HepG2 (cell line): ENCODE measurements at regions not wholly inside any gene's neighbourhood (a gene's known extent, or its start where the extent isn't known, plus 50 kb on each side); places are given as distances from the start of the nearest gene placed in this dataset.

ENCODE experiments used
- ATAC-seq: fragments of 200-7000 bp; cut with Tn5 transposase; 3 replicates; pipeline ENCODE4 v1.9.1; 2020; ENCODE audit warnings: mild to moderate bottlenecking, moderate library complexity
- BruUV-seq: library from RNA; stranded (reverse); fragments of 400-500 nt; replicated peaks from 2 replicates; lab custom pipeline; 2021; lab: Mats Ljungman, UMichigan
- CTCF ChIA-PET: fragments of 300-600 bp; formaldehyde crosslinking; extraction: SDS; loops from one replicate; lab custom pipeline; 2021; ENCODE audit warnings: low total read pairs, inconsistent platforms, low intra/inter-chr PET ratio; lab: Yijun Ruan, JAX
- POLR2A ChIA-PET: fragments of 350-600 bp; sonication (Branson Sonifier 250); formaldehyde crosslinking; loops from one replicate; lab custom pipeline; 2020; ENCODE audit warnings: antibody characterized with exemption, inconsistent platforms; lab: Yijun Ruan, JAX
- DNase-seq: peaks from one replicate; pipeline ENCODE4 v3.0.0-alpha.2; 2015; ENCODE audit warnings: low spot score
- FAIRE-seq: peaks from 3 replicates; lab custom pipeline; 2011; peaks lifted over from hg19 to GRCh38; lab: Jason Lieb, UNC
- H2AFZ ChIP-seq: one replicate; pipeline ENCODE4 v1.6.1; 2011; ENCODE audit warnings: low read length, inconsistent platforms
- H3K27ac ChIP-seq: fragments of 300-600 bp; 3 replicates; pipeline ENCODE4 v1.8.0; 2011; ENCODE audit warnings: mixed run types, mild to moderate bottlenecking, mixed read lengths, low read length, inconsistent platforms; ENCODE audit not compliant: insufficient read depth; ENCODE audit errors: extremely low read length
- H3K27me3 ChIP-seq, 2 experiments: fragments of 200-600 bp in 1 of 2; 2 replicates in 1 of 2; 3 replicates in 1 of 2; pipeline versions ENCODE4 v1.6.0 to v1.8.0; 2011; ENCODE audit warnings: low read length in 2 of 2, mild to moderate bottlenecking in 2 of 2, moderate library complexity in 2 of 2, inconsistent platforms in 1 of 2; ENCODE audit not compliant: insufficient read depth in 2 of 2, control insufficient read depth in 1 of 2
- H3K36me3 ChIP-seq, 2 experiments: fragments of 200-600 bp in 1 of 2; replicated peaks in 1 of 2; 2 replicates in 1 of 2; 3 replicates in 1 of 2; pipeline versions ENCODE4 v1.5.1 to v1.8.0; 2011; ENCODE audit warnings: low read length in 2 of 2, inconsistent platforms in 1 of 2; ENCODE audit not compliant: insufficient read depth in 2 of 2, control insufficient read depth in 1 of 2
- H3K4me1 ChIP-seq: 2 replicates; pipeline ENCODE4 v1.5.1; 2012; ENCODE audit warnings: low read length, inconsistent platforms; ENCODE audit not compliant: insufficient read depth
- H3K4me2 ChIP-seq: 2 replicates; pipeline ENCODE4 v1.6.0; 2011; ENCODE audit warnings: low read depth, low read length, inconsistent platforms
- H3K4me3 ChIP-seq, 3 experiments: fragments of 200-600 bp in 1 of 3; sonication (generic), shearing (Covaris generic) in 1 of 3; replicated peaks in 1 of 3; 2 replicates each; pipeline ENCODE4 v1.5.1; 2011 to 2016; ENCODE audit warnings: low read length in 3 of 3, inconsistent platforms in 2 of 3, low read depth in 2 of 3, mild to moderate bottlenecking in 2 of 3, control low read depth in 1 of 3, mixed read lengths in 1 of 3; ENCODE audit not compliant: insufficient read depth in 1 of 3
- H3K79me2 ChIP-seq: one replicate; pipeline ENCODE4 v1.6.1; 2011; ENCODE audit warnings: low read length, inconsistent platforms; ENCODE audit not compliant: insufficient read depth
- H3K9ac ChIP-seq: 2 replicates; pipeline ENCODE4 v1.6.0; 2011; ENCODE audit warnings: mild to moderate bottlenecking, low read depth, low read length, inconsistent platforms; ENCODE audit not compliant: insufficient read depth
- H3K9me3 ChIP-seq: 2 replicates; pipeline ENCODE4 v1.5.1; 2012; ENCODE audit warnings: mild to moderate bottlenecking, low read length
- H4K20me1 ChIP-seq: 2 replicates; pipeline ENCODE4 v1.6.0; 2011; ENCODE audit warnings: inconsistent platforms, mild to moderate bottlenecking, low read length, moderate library complexity; ENCODE audit not compliant: insufficient read depth
- CC2D1A ChIP-seq: sonication (generic); formaldehyde crosslinking; IDR thresholded peaks from 2 replicates; pipeline ENCODE4 v1.8.1; 2023; ENCODE audit warnings: mild to moderate bottlenecking, missing genetic modification reagents
- KLF11 ChIP-seq: IDR thresholded peaks from 2 replicates; pipeline ENCODE4 v1.6.1; 2016; ENCODE audit warnings: missing compliant biosample characterization
- YY1 ChIP-seq: IDR thresholded peaks from 2 replicates; pipeline ENCODE4 v1.6.1; 2011; ENCODE audit warnings: low read length, low read depth, moderate library complexity, mild to moderate bottlenecking; ENCODE audit not compliant: insufficient read depth, insufficient replicate concordance
- ZBTB1 ChIP-seq: sonication (generic); formaldehyde crosslinking; IDR thresholded peaks from 2 replicates; pipeline ENCODE4 v1.4.0; 2020; ENCODE audit warnings: missing genetic modification reagents, borderline replicate concordance
- WGBS: methylation state at CpG from one replicate; pipeline ENCODE4 v1.1.6; 2017; ENCODE audit warnings: low lambda C conversion rate; 5-methylcytosine and 5-hydroxymethylcytosine counted together
- in situ Hi-C: cut with HindIII; loops from 2 replicates; pipeline ENCODE4 v1.10.0; 2017; ENCODE audit warnings: low pct_unique_long_range_greater_than_20kb; ENCODE audit not compliant: extremely low pct_ligation_motif_present
- intact Hi-C: fragments of 100-400 bp; cut with micrococcal nuclease; formaldehyde crosslinking; loops from one replicate; pipeline ENCODE4 v1.10.0; 2022; ENCODE audit not compliant: unreplicated experiment
- TF ChIP-seq, protein P1 (sequence below), 2 experiments: sonication (generic) in 1 of 2; formaldehyde crosslinking in 1 of 2; IDR thresholded peaks; 2 replicates each; pipeline versions ENCODE4 v1.4.0 to v1.6.1; 2016 to 2020; ENCODE audit warnings: borderline replicate concordance in 1 of 2, low read depth in 1 of 2, mild to moderate bottlenecking in 1 of 2, missing genetic modification reagents in 1 of 2
- TF ChIP-seq, protein P2 (sequence below): sonication (generic); formaldehyde crosslinking; IDR thresholded peaks from 2 replicates; pipeline ENCODE4 v1.5.1; 2020; ENCODE audit warnings: missing genetic modification reagents, mild to moderate bottlenecking, borderline replicate concordance
- TF ChIP-seq, protein P3 (sequence below): sonication (generic); formaldehyde crosslinking; IDR thresholded peaks from 2 replicates; pipeline ENCODE4 v1.4.0; 2020; ENCODE audit warnings: missing genetic modification reagents

DNA sequence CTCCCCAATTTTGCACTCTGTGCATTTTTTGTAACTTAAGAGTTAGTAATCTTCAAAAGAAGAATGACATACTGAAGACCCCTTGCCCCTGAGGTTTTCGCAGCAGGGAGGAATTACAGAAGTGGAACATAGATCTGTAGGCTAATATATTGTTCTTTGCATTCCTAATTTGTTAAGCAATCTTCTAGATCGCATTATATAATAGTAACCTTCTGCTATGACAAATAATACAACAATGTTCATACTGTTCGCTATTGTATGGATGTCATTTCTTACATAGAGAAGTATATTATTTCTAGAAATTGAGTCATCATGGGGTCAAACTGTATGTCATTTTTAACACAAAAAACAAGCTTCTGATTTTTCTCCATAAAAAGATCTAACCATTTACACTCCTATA, 95.8 kb upstream of the TGFBR2 start:
- no TSS peak for BruUV-seq
- in situ Hi-C loops = no loop called here
- H4K20me1 ChIP-seq = no peaks in the 10 kb centered on the region
- ATAC-seq (no peak), DNase-seq (no peak), FAIRE-seq (no peak)
- 95% methylated on average over 3 of the region's 3 CpGs for WGBS
- H2AFZ ChIP-seq = no peak overlapping the region
- ChIA-PET POLR2A (no interaction called here), CTCF (no interaction called here)
- H3K79me2 ChIP-seq = no peaks in the 10 kb centered on the region
- H3K27me3 ChIP-seq = no peaks in the 10 kb centered on the region
- no peak for TF ChIP-seq YY1
- TF ChIP-seq CC2D1A = no peak
- no peak for TF ChIP-seq KLF11 (CRISPR knock-in tag)
- TF ChIP-seq, protein P1, sequence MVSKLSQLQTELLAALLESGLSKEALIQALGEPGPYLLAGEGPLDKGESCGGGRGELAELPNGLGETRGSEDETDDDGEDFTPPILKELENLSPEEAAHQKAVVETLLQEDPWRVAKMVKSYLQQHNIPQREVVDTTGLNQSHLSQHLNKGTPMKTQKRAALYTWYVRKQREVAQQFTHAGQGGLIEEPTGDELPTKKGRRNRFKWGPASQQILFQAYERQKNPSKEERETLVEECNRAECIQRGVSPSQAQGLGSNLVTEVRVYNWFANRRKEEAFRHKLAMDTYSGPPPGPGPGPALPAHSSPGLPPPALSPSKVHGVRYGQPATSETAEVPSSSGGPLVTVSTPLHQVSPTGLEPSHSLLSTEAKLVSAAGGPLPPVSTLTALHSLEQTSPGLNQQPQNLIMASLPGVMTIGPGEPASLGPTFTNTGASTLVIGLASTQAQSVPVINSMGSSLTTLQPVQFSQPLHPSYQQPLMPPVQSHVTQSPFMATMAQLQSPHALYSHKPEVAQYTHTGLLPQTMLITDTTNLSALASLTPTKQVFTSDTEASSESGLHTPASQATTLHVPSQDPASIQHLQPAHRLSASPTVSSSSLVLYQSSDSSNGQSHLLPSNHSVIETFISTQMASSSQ (IDR thresholded peaks at IDR 0.05; ENCODE audit: low read depth) = no peak
- TF ChIP-seq, protein P1 (CRISPR knock-in tag; IDR thresholded peaks at IDR 0.05; ENCODE audit: borderline replicate concordance) = no peak
- TF ChIP-seq, protein P2, sequence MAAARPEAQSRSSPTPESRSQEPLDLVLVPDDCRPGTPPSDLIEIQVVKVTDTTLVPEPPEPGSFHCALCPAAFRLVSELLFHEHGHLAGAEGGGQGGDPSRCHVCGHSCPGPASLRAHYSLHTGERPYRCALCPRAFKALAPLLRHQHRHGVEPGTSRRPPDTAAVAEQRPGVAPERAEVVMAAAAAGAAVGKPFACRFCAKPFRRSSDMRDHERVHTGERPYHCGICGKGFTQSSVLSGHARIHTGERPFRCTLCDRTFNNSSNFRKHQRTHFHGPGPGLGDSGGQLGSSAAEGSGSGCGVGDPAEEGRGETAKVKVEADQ (CRISPR knock-in tag) = no peak
- TF ChIP-seq, protein P3, sequence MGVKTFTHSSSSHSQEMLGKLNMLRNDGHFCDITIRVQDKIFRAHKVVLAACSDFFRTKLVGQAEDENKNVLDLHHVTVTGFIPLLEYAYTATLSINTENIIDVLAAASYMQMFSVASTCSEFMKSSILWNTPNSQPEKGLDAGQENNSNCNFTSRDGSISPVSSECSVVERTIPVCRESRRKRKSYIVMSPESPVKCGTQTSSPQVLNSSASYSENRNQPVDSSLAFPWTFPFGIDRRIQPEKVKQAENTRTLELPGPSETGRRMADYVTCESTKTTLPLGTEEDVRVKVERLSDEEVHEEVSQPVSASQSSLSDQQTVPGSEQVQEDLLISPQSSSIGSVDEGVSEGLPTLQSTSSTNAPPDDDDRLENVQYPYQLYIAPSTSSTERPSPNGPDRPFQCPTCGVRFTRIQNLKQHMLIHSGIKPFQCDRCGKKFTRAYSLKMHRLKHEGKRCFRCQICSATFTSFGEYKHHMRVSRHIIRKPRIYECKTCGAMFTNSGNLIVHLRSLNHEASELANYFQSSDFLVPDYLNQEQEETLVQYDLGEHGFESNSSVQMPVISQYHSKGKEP = no peak
- no peak for TF ChIP-seq ZBTB1 (CRISPR knock-in tag)
- no peaks in the 10 kb centered on the region for H3K36me3 ChIP-seq
- H3K9me3 ChIP-seq = no peaks in the 10 kb centered on the region
- no peak overlapping the region for H3K27ac ChIP-seq
- H3K4me3 ChIP-seq = no peak overlapping the region
- peaks cover 37% of the 10 kb centered on the region for H3K4me1 ChIP-seq
- H3K9ac ChIP-seq = no peak overlapping the region
- intact Hi-C loops = loop anchor here (5.0 kb wide), 1 partner anchor 97 kb away; the partner anchor contains the start of gene TGFBR2
- no peak overlapping the region for H3K4me2 ChIP-seq
